ENCODE measurements at regions not wholly inside any gene's neighbourhood (a gene's known extent, or its start where the extent isn't known, plus 50 kb on each side); places are given as distances from the start of the nearest gene placed in this dataset.

GRCh38 chr1:34693081-34693480 is 61.8 kb upstream of the GJB5 start:
- no peaks in the 10 kb centered on the region for H3K36me3 ChIP-seq (ENCODE audit: insufficient read depth)
- H2AFZ ChIP-seq, result no peak overlapping the region
- Mint-ChIP-seq H3K4me3 (no peak overlapping the region), H3K9me3 (no peaks in the 10 kb centered on the region; the same call in 2 of the 3 replicates), H3K27me3 (ENCODE audit: insufficient read depth, low read depth, poor library complexity) (peaks cover 10% of the 10 kb centered on the region), H3K27ac (no peak overlapping the region), H3K4me1 (0 out of 3 replicates have a peak, but pooled peaks cover 2% of the 10 kb centered on the region), H3K36me3 (ENCODE audit: low read depth) (no peaks in the 10 kb centered on the region)
- TF ChIP-seq STAT1 (IDR thresholded peaks at IDR 0.05; ENCODE audit: unreplicated experiment) (no peak), ZNF331 (CRISPR knock-in tag; IDR thresholded peaks at IDR 0.05; ENCODE audit: low read depth) (no peak), EZH2phosphoT487 (IDR thresholded peaks at IDR 0.05; ENCODE audit: unreplicated experiment) (no peak), POLR2AphosphoS5 (IDR thresholded peaks at IDR 0.05; ENCODE audit: low read depth) (no peak), ETS1 (IDR thresholded peaks at IDR 0.05) (no peak), JUNB (IDR thresholded peaks at IDR 0.05; ENCODE audit: unreplicated experiment) (no peak), NANOG (IDR thresholded peaks at IDR 0.05; ENCODE audit: borderline replicate concordance) (no peak), EZH2 (IDR thresholded peaks at IDR 0.05; ENCODE audit: low read depth, unreplicated experiment) (no peak), CTCF (conservative IDR thresholded peaks at IDR 0.05; ENCODE audit: low read depth in 2 of 2) (no peak), REST (IDR thresholded peaks at IDR 0.05; ENCODE audit: unreplicated experiment) (no peak), ZNF114 (CRISPR knock-in tag; IDR thresholded peaks at IDR 0.05) (no peak)
- DNase-seq (ENCODE audit: low spot score) (no peak), ATAC-seq (no peak)
- H3K4me3 ChIP-seq, result no peak overlapping the region
- no peak overlapping the region for H3K27ac ChIP-seq (ENCODE audit: low read depth)
- H3K9me2 ChIP-seq (ENCODE audit: insufficient read depth), result no peaks in the 10 kb centered on the region; the same call in 1 of the 2 replicates
- H3K27me3 ChIP-seq (ENCODE audit: insufficient read depth), result no peaks in the 10 kb centered on the region
- no peaks in the 10 kb centered on the region for H3K4me1 ChIP-seq (ENCODE audit: insufficient read depth)
- H3F3A ChIP-seq (replicated peaks; ENCODE audit: low read depth), result no peaks in the 10 kb centered on the region
- no peaks in the 10 kb centered on the region for H3K79me2 ChIP-seq (replicated peaks; ENCODE audit: insufficient read depth)
- H3K4me2 ChIP-seq, result no peak overlapping the region
- H4K20me1 ChIP-seq (replicated peaks; ENCODE audit: insufficient read depth), result no peaks in the 10 kb centered on the region

Data from GM23338 (cell line).